GM12801 (cell line): ENCODE measurements at regions not wholly inside any gene's neighbourhood (a gene's known extent, or its start where the extent isn't known, plus 50 kb on each side); places are given as distances from the start of the nearest gene placed in this dataset.

Experiments used
- TF ChIP-seq, protein P1 (sequence below): IDR thresholded peaks from one replicate; pipeline ENCODE4 v1.5.1; 2011; ENCODE audit warnings: control low read depth; ENCODE audit not compliant: insufficient read length; ENCODE audit errors: extremely low read depth

DNA sequence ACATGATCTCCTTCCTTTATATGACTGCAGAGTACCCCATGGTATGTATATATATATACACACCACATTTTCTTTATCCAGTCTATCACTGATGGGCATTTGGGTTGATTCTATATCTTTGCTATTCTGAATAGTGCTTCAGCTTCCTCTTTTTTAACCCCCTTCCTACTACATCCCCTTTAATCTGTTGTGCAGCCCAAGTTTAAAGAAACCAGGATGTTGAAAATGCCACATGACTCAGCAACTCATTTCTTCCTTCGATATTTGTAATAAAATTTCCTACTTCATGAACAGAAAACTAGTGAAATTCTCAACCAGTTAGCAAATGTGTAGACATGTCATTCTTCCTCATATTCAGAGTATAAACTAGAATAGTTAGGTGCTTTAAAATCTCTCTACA, 1245.7 kb upstream of the SORCS1 start:
- TF ChIP-seq, protein P1, sequence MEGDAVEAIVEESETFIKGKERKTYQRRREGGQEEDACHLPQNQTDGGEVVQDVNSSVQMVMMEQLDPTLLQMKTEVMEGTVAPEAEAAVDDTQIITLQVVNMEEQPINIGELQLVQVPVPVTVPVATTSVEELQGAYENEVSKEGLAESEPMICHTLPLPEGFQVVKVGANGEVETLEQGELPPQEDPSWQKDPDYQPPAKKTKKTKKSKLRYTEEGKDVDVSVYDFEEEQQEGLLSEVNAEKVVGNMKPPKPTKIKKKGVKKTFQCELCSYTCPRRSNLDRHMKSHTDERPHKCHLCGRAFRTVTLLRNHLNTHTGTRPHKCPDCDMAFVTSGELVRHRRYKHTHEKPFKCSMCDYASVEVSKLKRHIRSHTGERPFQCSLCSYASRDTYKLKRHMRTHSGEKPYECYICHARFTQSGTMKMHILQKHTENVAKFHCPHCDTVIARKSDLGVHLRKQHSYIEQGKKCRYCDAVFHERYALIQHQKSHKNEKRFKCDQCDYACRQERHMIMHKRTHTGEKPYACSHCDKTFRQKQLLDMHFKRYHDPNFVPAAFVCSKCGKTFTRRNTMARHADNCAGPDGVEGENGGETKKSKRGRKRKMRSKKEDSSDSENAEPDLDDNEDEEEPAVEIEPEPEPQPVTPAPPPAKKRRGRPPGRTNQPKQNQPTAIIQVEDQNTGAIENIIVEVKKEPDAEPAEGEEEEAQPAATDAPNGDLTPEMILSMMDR: no peak

DNA sequence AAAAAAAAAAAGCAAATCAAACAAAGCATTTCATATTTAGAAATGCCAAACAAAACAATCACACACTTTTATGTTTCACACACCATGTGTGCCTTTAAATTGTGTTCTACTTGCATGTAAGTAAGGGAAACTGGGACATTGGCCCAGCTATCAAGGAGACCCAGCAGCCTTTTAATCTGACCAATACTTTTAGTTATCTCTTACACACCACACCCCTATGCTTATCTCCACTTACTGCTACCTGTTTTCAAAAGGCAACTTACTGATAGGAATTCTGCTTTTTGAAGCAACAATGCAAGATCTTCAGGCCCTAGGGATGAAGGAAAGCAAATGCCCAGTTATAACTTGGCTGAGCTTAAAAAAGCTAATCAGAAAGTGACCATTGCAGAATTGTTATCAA, 1244.8 kb upstream of the SORCS1 start:
- TF ChIP-seq, protein P1: no peak

DNA sequence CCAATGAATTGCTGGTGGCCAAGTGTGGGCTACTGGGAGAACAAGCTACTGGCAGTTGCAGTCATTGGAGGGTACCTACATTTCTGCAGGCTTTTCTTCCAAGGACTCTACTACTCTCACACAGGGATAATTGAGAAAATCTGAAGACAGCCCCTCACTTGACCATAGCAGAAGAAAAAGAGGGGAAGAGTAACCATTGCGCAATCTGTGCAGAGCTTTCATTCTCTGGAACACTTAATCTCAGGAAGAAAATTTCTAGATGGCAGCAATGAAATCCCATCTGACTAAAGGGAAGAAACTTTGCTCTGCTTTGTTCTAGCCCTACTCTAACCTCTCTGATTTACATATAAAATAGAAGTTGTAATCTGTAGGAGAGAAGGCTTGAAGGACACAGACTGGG, 1239.6 kb upstream of the SORCS1 start:
- TF ChIP-seq, protein P1: no peak

DNA sequence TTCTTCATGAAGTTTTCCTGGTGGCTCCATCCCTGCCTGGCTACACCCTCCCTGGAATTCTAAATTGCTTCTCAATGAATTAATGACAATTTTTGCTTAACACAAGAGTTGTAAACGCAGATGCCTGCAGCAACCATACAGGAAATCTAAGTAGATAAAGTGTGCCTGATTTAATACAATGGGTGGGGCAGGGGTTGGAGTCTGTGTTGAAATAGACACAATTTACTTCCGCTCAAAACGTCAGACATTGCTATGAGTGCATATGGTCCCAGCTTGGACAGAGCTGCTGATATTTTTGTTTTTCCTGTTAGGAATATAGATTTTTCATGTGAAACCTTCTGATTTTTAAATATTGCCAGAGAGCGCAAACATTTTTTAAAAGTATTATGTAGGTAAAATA, 1235.0 kb upstream of the SORCS1 start:
- TF ChIP-seq, protein P1: no peak

DNA sequence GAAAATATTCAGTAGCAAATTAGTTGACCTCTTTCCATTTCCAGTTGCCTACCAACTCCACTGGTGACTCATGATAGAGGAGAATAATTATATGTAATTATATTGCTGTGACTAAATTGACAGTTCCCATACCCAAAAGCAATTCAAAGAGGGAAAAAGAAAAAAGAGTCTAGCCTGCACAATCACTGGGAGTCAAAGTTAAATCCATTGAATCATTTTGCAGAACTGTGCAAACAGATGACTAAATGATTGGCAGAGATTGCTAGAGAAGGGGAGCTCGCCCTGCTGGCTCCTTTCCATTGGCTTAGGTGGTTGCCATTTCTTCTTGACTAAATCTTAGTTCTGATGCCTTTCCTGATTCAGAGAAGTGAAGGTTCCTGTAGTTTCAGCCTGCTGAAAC, 1228.6 kb upstream of the SORCS1 start:
- TF ChIP-seq, protein P1: no peak

DNA sequence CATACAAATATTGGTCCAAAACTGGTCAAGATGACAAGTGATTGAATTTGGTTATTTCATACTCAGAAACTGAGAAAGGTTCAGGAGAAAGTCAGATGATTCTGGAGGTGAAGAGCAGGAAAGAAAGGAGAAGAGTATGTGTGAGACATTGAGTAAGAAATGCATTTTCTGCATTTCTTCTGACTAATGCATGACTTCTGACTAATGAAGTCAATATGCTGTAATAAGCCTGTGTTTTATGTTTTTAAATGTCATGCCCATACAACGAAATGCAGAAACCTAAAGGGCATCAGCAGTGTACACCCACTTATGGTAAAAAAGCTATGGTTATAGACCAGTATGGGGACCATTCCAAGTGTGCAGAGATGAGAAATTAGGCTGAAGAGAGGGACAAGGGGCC, 1227.8 kb upstream of the SORCS1 start:
- TF ChIP-seq, protein P1: no peak

DNA sequence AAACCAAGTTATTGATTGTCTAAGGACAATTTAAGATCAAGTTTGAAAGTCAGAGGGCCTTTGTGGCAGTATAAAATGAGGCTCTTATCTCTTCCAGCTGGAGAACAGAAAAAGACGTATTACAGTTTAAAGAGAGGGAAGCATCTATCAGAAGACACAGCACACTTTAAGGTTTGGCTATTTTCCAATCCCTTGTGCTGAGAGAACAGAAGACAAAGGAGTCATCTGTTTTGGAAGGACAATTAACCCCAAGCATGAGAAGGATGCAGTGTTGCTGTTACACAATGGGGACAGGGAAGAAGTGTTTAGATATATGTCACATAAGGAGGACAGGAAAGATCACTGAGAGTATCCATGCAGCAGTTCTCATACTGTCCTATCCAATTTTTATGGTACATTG, 1224.2 kb upstream of the SORCS1 start:
- TF ChIP-seq, protein P1: no peak

DNA sequence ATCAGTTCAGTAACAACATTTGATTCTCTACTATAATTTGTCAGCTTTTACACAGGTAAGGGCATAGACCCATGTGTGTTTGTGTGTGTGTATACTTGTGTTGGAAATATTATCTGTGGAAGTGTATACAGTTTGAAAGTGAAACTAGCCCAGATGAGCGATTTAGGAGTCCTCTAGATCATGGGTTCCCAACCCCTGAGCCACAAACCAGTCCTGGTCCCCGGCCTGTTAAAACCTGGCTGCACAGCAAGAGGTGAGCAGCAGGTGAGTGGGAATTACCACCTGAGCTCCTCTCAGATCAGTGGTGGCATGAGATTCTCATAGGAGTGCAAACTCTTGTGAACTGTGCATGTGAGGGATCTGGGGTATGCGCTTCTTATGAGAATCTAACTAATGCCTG, 1221.5 kb upstream of the SORCS1 start:
- TF ChIP-seq, protein P1: no peak
